ENCODE measurements at regions not wholly inside any gene's neighbourhood (a gene's known extent, or its start where the extent isn't known, plus 50 kb on each side); places are given as distances from the start of the nearest gene placed in this dataset.

DNA sequence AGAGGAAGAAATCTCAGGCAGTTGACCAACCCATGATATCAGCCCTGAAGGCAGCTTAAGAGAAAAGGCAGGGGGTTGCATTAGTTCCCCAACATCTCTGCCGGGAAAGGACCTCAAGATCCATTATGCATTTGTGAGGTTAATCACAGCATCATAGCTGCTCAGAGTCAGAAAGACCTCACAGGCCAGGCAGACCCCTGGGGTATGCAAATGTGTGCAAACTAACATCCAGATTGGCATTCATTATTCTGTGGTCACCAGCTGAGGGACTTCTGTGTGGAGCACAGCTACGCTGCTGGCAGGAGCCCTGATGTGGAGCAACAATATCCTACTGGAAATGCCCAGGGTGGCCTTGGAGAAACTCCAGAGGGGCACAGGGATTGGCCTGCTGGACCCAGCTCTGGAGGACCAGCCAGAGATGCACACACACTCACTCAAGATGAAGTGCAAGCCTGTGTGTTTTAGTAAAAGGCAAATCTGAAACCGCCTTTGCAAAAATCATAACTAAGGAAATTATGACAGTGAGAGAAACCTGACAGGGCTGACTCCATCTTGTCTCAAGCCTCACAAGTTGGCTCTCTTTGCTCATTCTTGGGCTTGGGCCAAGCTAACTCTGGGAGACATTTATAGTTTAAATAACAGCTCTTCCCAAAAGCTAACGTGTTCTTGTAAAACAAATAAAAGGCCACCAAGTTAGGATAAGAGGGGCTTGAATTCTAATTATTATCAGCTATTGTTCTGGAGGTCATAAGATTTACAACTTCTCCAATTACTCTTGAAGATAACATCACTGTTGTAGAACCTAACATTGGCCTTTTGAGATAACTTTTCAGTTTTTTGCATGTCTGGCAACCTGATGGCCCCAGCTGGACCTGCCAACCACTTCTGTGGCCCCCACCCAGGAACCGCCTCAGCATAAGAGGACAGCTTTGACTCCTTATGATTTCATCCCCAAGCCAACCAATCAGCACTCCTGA lies 257.1 kb downstream of the UACA start:
- peak overlapping the region in 1 of 4 experiments; percentile 4; a peak in 1 of 8 replicates for H3K4me3 ChIP-seq (ENCODE audit: extremely low read depth in 1 of 4, insufficient read depth in 2 of 4, low read depth in 3 of 4, low read length in 4 of 4)
- no peak overlapping the region for H3K4ac ChIP-seq (replicated peaks; ENCODE audit: insufficient read length, low read depth, low read length)
- peaks cover 9 to 25% (median 20%) of the 10 kb centered on the region in 4 experiments for H3K4me1 ChIP-seq (replicated peaks in 1 of 4; ENCODE audit: control insufficient read depth in 3 of 4, insufficient read depth in 4 of 4, low read length in 3 of 4)
- POLR2A ChIA-PET (ENCODE audit: partially characterized antibody): interaction anchor here (1.5 kb wide), 1 partner anchor 10 kb away, joined by 3 read pairs; no protein-coding TSS in a partner anchor
- CTCF ChIA-PET (ENCODE audit: partially characterized antibody): interaction anchor here (0.5 to 3.8 kb wide), 9 partner anchors 17 to 1587 kb away, joined by 3 to 20 read pairs (median 4); no protein-coding TSS in a partner anchor
- H3K18ac ChIP-seq (ENCODE audit: extremely low read depth, low read length): no peak overlapping the region; the same call in 1 of the 2 replicates
- H3K23ac ChIP-seq (ENCODE audit: insufficient read length): no peak overlapping the region
- H2BK5ac ChIP-seq (ENCODE audit: low read depth, low read length): no peak overlapping the region
- no peak overlapping the region for H2BK12ac ChIP-seq (ENCODE audit: low read depth, low read length)
- no peak overlapping the region for H4K91ac ChIP-seq (replicated peaks; ENCODE audit: insufficient read length, low read length)
- H2BK20ac ChIP-seq (ENCODE audit: low read length): no peak overlapping the region
- no peak overlapping the region for H4K8ac ChIP-seq (ENCODE audit: extremely low read depth, insufficient read depth, low read length)
- H3K79me1 ChIP-seq (ENCODE audit: low read depth, low read length): no peaks in the 10 kb centered on the region
- H2BK15ac ChIP-seq (ENCODE audit: low read length): no peak overlapping the region
- H3K4me2 ChIP-seq (ENCODE audit: insufficient read depth in 1 of 2, low read depth in 2 of 2, low read length in 2 of 2): peak overlapping the region; percentile 22 to 33; a peak in 2 of 4 replicates
- H3K27me3 ChIP-seq (replicated peaks in 1 of 4; ENCODE audit: control insufficient read depth in 3 of 4, extremely low read depth in 1 of 4, insufficient read depth in 3 of 4, low read length in 3 of 4): no peaks in the 10 kb centered on the region
- no peaks in the 10 kb centered on the region for H3K79me2 ChIP-seq (ENCODE audit: control insufficient read depth in 1 of 2, insufficient read depth in 2 of 2, low read length in 2 of 2)
- no peak overlapping the region for H3K27ac ChIP-seq (ENCODE audit: low read depth, low read length)
- H3K14ac ChIP-seq (ENCODE audit: insufficient read length): no peak overlapping the region
- H3K56ac ChIP-seq (replicated peaks; ENCODE audit: insufficient read length, low read depth, low read length): no peak overlapping the region
- no peak for TF ChIP-seq BACH1 (IDR thresholded peaks at IDR 0.05; ENCODE audit: low read length)
- no peak for TF ChIP-seq SIN3A (conservative IDR thresholded peaks at IDR 0.05 in 1 of 2, IDR thresholded peaks at IDR 0.05 in 1 of 2; ENCODE audit: low read depth in 1 of 2, low read length in 2 of 2)
- TF ChIP-seq HDAC2 (IDR thresholded peaks at IDR 0.05; ENCODE audit: borderline replicate concordance in 1 of 2, low read depth in 2 of 2, low read length in 2 of 2): 0 out of 4 replicates have a peak, but pooled peaks of 1 of the 2 experiments have one; percentile 36
- no peaks in the 10 kb centered on the region for H4K20me1 ChIP-seq (replicated peaks in 1 of 2; ENCODE audit: control insufficient read depth in 1 of 2, insufficient read depth in 2 of 2, low read length in 2 of 2)
- FAIRE-seq (peak; percentile 58), DNase-seq (ENCODE audit: low read depth in 1 of 2, low spot score in 2 of 2) (no peak)
- H2BK120ac ChIP-seq (replicated peaks; ENCODE audit: low read depth, low read length): no peak overlapping the region
- H2AFZ ChIP-seq (ENCODE audit: low read length): no peak overlapping the region
- 70% methylated on average over 5 of the region's 5 CpGs; no CpG with 5 or more reads in 1 of the 2 experiments for WGBS, 2 experiments (ENCODE audit: extremely low coverage in 1 of 2, insufficient coverage in 1 of 2, insufficient read length in 1 of 2, insufficient replicate concordance in 2 of 2, low coverage in 1 of 2, low lambda C conversion rate in 2 of 2, missing lambda C conversion rate in 1 of 2)
- no peak overlapping the region for H4K5ac ChIP-seq (ENCODE audit: insufficient read length, low read depth, low read length)
- no peaks in the 10 kb centered on the region for H3K36me3 ChIP-seq (ENCODE audit: control insufficient read depth in 2 of 4, insufficient read depth in 4 of 4, low read length in 3 of 4)
- no peak overlapping the region for H2AK5ac ChIP-seq (ENCODE audit: low read depth, low read length)
- H3K9me3 ChIP-seq (ENCODE audit: insufficient read depth in 2 of 2, low read depth in 1 of 2, low read length in 1 of 2): peaks cover 0 to 3% of the 10 kb centered on the region in 2 experiments; a peak in 2 of 4 replicates
- H3K23me2 ChIP-seq (ENCODE audit: low read depth, low read length): no peaks in the 10 kb centered on the region
- H3K9ac ChIP-seq (replicated peaks in 1 of 4; ENCODE audit: extremely low read depth in 1 of 4, low read depth in 3 of 4, low read length in 3 of 4): no peak overlapping the region

All from H1 (cell line).